Tibial nerve (tissue), 4 donors: ENCODE measurements at regions not wholly inside any gene's neighbourhood (a gene's known extent, or its start where the extent isn't known, plus 50 kb on each side); places are given as distances from the start of the nearest gene placed in this dataset.

Source experiments
- DNase-seq, 2 donors: peaks; one replicate each; pipeline ENCODE4 v3.0.0-alpha.2; 2019; ENCODE audit warnings: low spot score in 2 of 2
- H3K27ac ChIP-seq, 4 donors: fragments of 200-600 bp; sonication (generic) in 3 of 4; one replicate each; pipeline ENCODE4 v1.5.1; 2017 to 2019; ENCODE audit warnings: mild to moderate bottlenecking in 1 of 4
- H3K27me3 ChIP-seq, 2 donors: fragments of 200-600 bp; sonication (generic) in 1 of 2; one replicate each; pipeline versions ENCODE4 v1.5.1 to v1.6.0; 2017 to 2019
- H3K36me3 ChIP-seq, 3 donors: fragments of 200-600 bp; sonication (generic); one replicate each; pipeline ENCODE4 v1.5.1; 2018 to 2019
- H3K4me1 ChIP-seq, 4 donors: fragments of 200-600 bp; sonication (generic) in 3 of 4; one replicate each; pipeline ENCODE4 v1.5.1; 2017 to 2019
- H3K4me3 ChIP-seq, 4 donors: fragments of 200-600 bp; sonication (generic) in 3 of 4; one replicate each; pipeline ENCODE4 v1.5.1; 2017 to 2019; ENCODE audit warnings: mild to moderate bottlenecking in 1 of 4, moderate library complexity in 1 of 4
- H3K9me3 ChIP-seq, 4 donors: fragments of 200-600 bp; sonication (generic) in 3 of 4; one replicate each; pipeline ENCODE4 v1.5.1; 2017 to 2019
- EP300 ChIP-seq, 2 donors: sonication (generic); formaldehyde crosslinking; IDR thresholded peaks; one replicate each; pipeline ENCODE4 v1.6.1; 2017; ENCODE audit warnings: antibody characterized with exemption in 2 of 2, mild to moderate bottlenecking in 1 of 2
- POLR2A ChIP-seq, 2 donors: fragments of 450-650 bp; IDR thresholded peaks; one replicate each; pipeline ENCODE4 v1.6.1; 2017; ENCODE audit warnings: antibody characterized with exemption in 2 of 2, mild to moderate bottlenecking in 2 of 2, moderate library complexity in 2 of 2
- WGBS, 2 donors: methylation state at CpG; one replicate each; pipeline ENCODE4 v1.1.5; 2018; 5-methylcytosine and 5-hydroxymethylcytosine counted together
- TF ChIP-seq, protein P1 (sequence below), 5 experiments: fragments of 200-600 bp in 3 of 5; fragments of 450-650 bp in 2 of 5; sonication (generic) in 3 of 5; IDR thresholded peaks; one replicate each; pipeline ENCODE4 v1.5.1; 2016 to 2019; ENCODE audit warnings: antibody characterized with exemption in 5 of 5, mild to moderate bottlenecking in 3 of 5, moderate library complexity in 2 of 5

DNA sequence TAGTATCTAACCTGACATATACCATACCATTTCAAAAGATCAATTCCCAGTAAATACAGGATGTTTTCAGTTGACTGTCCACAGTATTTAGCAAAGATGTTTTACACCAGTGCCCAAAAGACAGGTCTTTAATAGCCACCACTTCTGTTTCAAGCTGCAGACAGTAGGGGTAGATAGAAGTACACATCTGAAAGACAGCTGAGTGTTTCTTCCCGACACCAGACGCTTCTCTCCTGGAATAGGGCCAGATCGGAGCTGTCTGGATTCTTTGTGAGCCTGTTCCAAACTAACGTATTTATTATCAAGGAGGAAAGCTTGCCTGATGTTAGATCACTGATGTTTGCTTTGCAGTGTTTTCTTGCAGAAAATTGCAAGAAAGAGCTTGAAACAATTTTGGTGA is 136.1 kb upstream of the RBMS3 start:
- TF ChIP-seq EP300 (IDR thresholded peaks at IDR 0.05) (no peak), POLR2A (IDR thresholded peaks at IDR 0.05) (no peak)
- TF ChIP-seq, protein P1, sequence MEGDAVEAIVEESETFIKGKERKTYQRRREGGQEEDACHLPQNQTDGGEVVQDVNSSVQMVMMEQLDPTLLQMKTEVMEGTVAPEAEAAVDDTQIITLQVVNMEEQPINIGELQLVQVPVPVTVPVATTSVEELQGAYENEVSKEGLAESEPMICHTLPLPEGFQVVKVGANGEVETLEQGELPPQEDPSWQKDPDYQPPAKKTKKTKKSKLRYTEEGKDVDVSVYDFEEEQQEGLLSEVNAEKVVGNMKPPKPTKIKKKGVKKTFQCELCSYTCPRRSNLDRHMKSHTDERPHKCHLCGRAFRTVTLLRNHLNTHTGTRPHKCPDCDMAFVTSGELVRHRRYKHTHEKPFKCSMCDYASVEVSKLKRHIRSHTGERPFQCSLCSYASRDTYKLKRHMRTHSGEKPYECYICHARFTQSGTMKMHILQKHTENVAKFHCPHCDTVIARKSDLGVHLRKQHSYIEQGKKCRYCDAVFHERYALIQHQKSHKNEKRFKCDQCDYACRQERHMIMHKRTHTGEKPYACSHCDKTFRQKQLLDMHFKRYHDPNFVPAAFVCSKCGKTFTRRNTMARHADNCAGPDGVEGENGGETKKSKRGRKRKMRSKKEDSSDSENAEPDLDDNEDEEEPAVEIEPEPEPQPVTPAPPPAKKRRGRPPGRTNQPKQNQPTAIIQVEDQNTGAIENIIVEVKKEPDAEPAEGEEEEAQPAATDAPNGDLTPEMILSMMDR (IDR thresholded peaks at IDR 0.05): peak in 1 of 5 experiments; percentile 9
- H3K27me3 ChIP-seq: no peaks in the 10 kb centered on the region
- peaks cover 0 to 31% (median 14%) of the 10 kb centered on the region in 4 donors for H3K4me1 ChIP-seq
- H3K36me3 ChIP-seq: no peaks in the 10 kb centered on the region
- peak in 1 of 2 donors; percentile 17 for DNase-seq
- H3K27ac ChIP-seq: no peak overlapping the region
- H3K9me3 ChIP-seq: no peaks in the 10 kb centered on the region
- 23 to 31% methylated on average over 4 of the region's 4 CpGs for whole genome bisulfite sequencing, 2 donors
- H3K4me3 ChIP-seq: no peak overlapping the region

DNA sequence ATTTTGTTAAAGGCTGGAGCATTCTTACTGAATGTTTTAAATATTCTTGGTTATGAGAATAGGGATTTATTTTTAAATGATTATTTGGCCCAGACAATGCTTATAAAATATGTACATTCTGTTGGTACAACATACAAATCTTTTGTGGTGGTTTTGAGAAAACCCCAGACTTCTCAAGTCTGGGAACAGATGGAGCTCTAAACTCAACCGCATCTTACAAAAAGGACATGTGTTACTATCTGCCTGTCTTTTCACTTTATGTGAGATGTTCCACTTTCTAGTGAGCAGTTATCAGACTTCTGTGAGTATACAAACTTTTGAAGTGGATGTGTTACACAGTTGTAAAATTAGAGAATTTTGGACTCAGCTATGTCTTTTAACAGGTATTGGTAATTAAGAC is 135.5 kb upstream of the RBMS3 start:
- no peak overlapping the region for H3K27ac ChIP-seq
- TF ChIP-seq POLR2A (IDR thresholded peaks at IDR 0.05): no peak
- no peak for TF ChIP-seq EP300 (IDR thresholded peaks at IDR 0.05)
- TF ChIP-seq, protein P1 (IDR thresholded peaks at IDR 0.05): no peak
- no peak overlapping the region for H3K4me3 ChIP-seq
- 92 to 93% methylated on average over 1 of the region's 1 CpG for WGBS, 2 donors
- H3K27me3 ChIP-seq: no peaks in the 10 kb centered on the region
- no peak for DNase-seq
- no peaks in the 10 kb centered on the region for H3K9me3 ChIP-seq
- peaks cover 0 to 25% (median 11%) of the 10 kb centered on the region in 4 donors for H3K4me1 ChIP-seq
- no peaks in the 10 kb centered on the region for H3K36me3 ChIP-seq

DNA sequence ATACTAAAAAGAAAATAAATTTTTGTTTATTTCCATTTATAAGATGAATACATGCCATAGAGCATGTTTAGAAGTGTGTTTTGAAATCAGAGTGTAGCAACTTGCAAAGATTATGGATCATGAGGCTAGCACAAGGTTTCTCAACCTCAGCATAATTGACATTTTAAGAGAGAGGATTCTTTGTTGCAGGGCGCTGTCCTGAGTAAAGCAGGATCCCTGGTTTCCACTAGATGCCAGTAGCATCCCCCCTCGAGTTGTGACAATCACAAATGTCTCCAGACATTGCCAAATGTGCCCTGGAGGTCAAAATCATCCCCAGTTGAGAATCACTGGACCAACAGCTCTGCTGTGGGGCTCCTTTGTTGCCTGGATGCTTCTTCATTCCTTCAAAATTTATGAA is 128.5 kb upstream of the RBMS3 start:
- Histone ChIP-seq H3K27ac (no peak overlapping the region), H3K36me3 (no peaks in the 10 kb centered on the region), H3K27me3 (no peaks in the 10 kb centered on the region), H3K4me3 (no peak overlapping the region), H3K9me3 (no peaks in the 10 kb centered on the region), H3K4me1 (no peaks in the 10 kb centered on the region)
- TF ChIP-seq EP300 (IDR thresholded peaks at IDR 0.05): no peak
- no peak for TF ChIP-seq POLR2A (IDR thresholded peaks at IDR 0.05)
- TF ChIP-seq, protein P1 (IDR thresholded peaks at IDR 0.05): no peak
- 45 to 48% methylated on average over 2 of the region's 2 CpGs for WGBS, 2 donors
- no peak for DNase-seq

DNA sequence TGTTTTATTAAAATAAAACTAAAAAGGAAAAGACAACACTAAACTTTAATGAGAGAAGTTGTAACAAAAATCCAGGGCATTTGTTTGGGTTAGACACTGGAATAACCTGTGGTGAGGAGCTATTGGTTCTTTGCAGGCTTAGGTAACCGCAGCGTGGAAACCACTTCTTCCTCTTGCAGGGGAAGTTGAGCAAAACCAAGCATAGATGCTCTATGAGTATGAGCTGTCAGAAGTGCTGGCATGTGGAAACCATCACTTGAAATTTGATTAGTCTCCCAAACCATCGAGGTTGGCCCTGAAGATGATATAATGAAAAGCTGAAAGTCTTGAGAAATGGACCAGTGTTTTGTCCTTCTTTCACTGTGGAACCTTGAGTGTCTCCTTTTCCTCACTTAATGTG is 127.1 kb upstream of the RBMS3 start:
- H3K4me1 ChIP-seq: no peaks in the 10 kb centered on the region
- WGBS, 2 donors: 62 to 67% methylated on average over 3 of the region's 3 CpGs
- H3K4me3 ChIP-seq: no peak overlapping the region
- no peaks in the 10 kb centered on the region for H3K27me3 ChIP-seq
- no peaks in the 10 kb centered on the region for H3K9me3 ChIP-seq
- TF ChIP-seq EP300 (IDR thresholded peaks at IDR 0.05) (no peak), POLR2A (IDR thresholded peaks at IDR 0.05) (no peak)
- TF ChIP-seq, protein P1 (IDR thresholded peaks at IDR 0.05): no peak
- no peak for DNase-seq
- H3K27ac ChIP-seq: no peak overlapping the region
- H3K36me3 ChIP-seq: no peaks in the 10 kb centered on the region

DNA sequence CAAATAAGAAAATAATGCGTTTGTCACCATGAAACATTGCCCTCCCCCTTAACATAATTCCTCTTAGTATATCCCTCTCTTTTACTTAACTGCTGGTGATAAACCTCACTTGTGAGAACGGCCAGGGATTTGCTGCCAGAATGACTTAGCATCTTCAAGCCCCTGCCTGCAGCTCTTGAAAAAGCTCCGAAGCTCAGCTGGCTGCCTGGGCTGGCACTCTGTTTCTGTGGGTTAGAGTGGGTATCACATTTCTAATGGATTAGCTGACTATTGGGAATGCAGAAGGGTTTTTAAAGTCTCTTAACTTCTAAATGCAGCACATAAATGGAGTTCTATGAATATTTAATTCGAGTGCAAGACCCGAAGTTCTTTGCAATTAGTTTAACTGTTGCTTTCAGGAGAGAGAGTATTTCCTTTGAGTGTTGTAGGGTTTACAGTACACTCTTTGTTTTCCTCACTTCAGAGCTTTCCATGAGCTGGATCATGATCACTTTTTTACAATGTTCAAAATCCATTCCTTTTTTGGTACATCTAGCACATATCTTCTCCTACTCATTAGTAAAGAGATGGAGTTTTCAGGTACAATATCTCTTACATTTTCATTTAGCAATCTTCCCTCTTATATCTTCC is 124.7 kb upstream of the RBMS3 start:
- TF ChIP-seq, protein P1 (IDR thresholded peaks at IDR 0.05): no peak
- no peak for TF ChIP-seq POLR2A (IDR thresholded peaks at IDR 0.05)
- TF ChIP-seq EP300 (IDR thresholded peaks at IDR 0.05): no peak
- Histone ChIP-seq H3K9me3 (no peaks in the 10 kb centered on the region), H3K4me3 (no peak overlapping the region), H3K27me3 (no peaks in the 10 kb centered on the region), H3K36me3 (no peaks in the 10 kb centered on the region), H3K4me1 (no peaks in the 10 kb centered on the region), H3K27ac (peak overlapping the region in 1 of 4 donors; percentile 26)
- 45 to 49% methylated on average over 5 of the region's 5 CpGs for WGBS, 2 donors
- no peak for DNase-seq
